Activated naive CD8-positive, alpha-beta T cell treated with anti-CD3 and anti-CD28 coated beads, Interleukin-2, amount 10 ng/mL, durations not matched to agents 7 days and 5 days (primary cell): ENCODE measurements at regions not wholly inside any gene's neighbourhood (a gene's known extent, or its start where the extent isn't known, plus 50 kb on each side); places are given as distances from the start of the nearest gene placed in this dataset.

Source experiments
- ATAC-seq: fragments of 150-1000 bp; cut with Tn5 transposase; one replicate; pipeline ENCODE4 v1.10.0; 2021; ENCODE audit warnings: low read depth, moderate library complexity
- POLR2A ChIA-PET: fragments of 350-600 bp; sonication (Branson Sonifier 250); formaldehyde crosslinking; loops from one replicate; lab custom pipeline; 2021; ENCODE audit warnings: antibody characterized with exemption; lab: Charles Lee
- DNase-seq: peaks from one replicate; pipeline ENCODE4 v3.0.0; 2021
- H3K27ac Mint-ChIP-seq: one replicate; pipeline ENCODE4 v1.8.0; 2022; ENCODE audit warnings: mild to moderate bottlenecking, mixed read lengths
- H3K27me3 Mint-ChIP-seq: one replicate; pipeline ENCODE4 v1.8.0; 2022; ENCODE audit warnings: mild to moderate bottlenecking, moderate library complexity, mixed read lengths
- H3K36me3 Mint-ChIP-seq: one replicate; pipeline ENCODE4 v1.8.0; 2021; ENCODE audit warnings: mild to moderate bottlenecking, mixed read lengths
- H3K4me1 Mint-ChIP-seq: one replicate; pipeline ENCODE4 v1.8.0; 2021; ENCODE audit warnings: mixed read lengths
- H3K4me3 Mint-ChIP-seq: one replicate; pipeline ENCODE4 v1.8.0; 2022; ENCODE audit warnings: mild to moderate bottlenecking, moderate library complexity, mixed read lengths
- H3K9me3 Mint-ChIP-seq: one replicate; pipeline ENCODE4 v1.8.0; 2021; ENCODE audit warnings: mixed read lengths

- ATAC-seq (no peak), DNase-seq (no peak)
- Mint-ChIP-seq H3K4me1 (no peaks in the 10 kb centered on the region), H3K27ac (no peak overlapping the region), H3K36me3 (no peaks in the 10 kb centered on the region), H3K27me3 (peaks cover 2% of the 10 kb centered on the region), H3K9me3 (peaks cover 6% of the 10 kb centered on the region), H3K4me3 (no peak overlapping the region)
- POLR2A ChIA-PET: no interaction called here
Measured at GRCh38 chr18:71116535-71116934, 827.7 kb downstream of the SOCS6 start.

DNA sequence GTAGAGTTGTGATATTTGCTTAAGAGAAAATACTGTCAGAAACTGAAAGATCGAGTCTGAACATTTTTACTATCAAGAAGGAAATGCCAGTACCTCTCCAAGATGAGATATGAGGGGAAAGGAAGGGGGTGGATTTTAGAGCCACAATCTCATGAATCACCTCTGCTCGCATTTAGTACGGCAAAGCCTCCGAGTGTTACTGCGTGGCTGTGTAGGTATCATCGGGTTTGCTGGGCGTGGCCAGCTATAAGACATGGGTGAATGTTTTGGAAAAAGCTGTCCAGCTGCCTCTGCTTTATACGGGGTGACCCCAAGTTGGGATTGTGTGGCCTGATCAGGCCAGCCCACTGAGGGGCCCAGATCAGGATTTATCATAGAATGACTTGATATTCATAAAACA lies 826.4 kb downstream of the SOCS6 start:
- DNase-seq (no peak), ATAC-seq (no peak)
- H3K4me1 Mint-ChIP-seq: no peaks in the 10 kb centered on the region
- no peaks in the 10 kb centered on the region for H3K9me3 Mint-ChIP-seq
- POLR2A ChIA-PET: no interaction called here
- H3K4me3 Mint-ChIP-seq: no peak overlapping the region
- no peak overlapping the region for H3K27ac Mint-ChIP-seq
- no peaks in the 10 kb centered on the region for H3K36me3 Mint-ChIP-seq
- H3K27me3 Mint-ChIP-seq: peaks cover 2% of the 10 kb centered on the region

DNA sequence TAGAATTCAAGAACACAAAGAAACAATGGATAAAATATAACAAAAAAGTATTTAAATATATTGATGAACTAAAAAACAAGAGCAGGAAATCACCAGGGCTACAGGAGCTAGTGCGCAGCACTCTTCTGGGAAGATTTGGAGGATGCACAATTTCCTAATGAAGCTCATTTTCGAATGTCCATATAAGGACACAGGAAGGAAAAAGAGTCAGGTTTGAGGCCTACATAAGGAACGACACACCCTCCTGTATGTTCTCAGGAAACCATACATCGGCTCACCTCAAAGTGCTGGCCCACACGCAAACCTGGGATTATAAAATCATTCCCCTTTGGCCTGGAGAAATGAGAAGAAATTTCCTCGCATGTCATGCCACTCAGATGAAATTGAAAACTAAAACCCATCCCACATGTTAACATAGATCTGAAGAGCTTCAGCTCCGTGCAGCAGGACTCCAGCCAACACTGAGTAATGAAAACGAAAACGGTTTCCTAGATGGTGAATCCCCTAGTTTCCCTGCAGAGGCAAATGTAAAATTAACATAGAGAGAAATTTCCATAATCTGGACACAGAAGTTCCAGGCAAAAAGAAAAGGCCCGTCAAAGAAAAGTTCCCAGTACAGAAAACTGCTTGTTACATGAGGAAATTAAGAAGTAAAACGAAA lies 825.8 kb downstream of the SOCS6 start:
- peaks cover 2% of the 10 kb centered on the region for H3K27me3 Mint-ChIP-seq
- no peaks in the 10 kb centered on the region for H3K9me3 Mint-ChIP-seq
- H3K4me3 Mint-ChIP-seq: no peak overlapping the region
- POLR2A ChIA-PET: no interaction called here
- ATAC-seq (no peak), DNase-seq (no peak)
- no peaks in the 10 kb centered on the region for H3K4me1 Mint-ChIP-seq
- no peak overlapping the region for H3K27ac Mint-ChIP-seq
- no peaks in the 10 kb centered on the region for H3K36me3 Mint-ChIP-seq

DNA sequence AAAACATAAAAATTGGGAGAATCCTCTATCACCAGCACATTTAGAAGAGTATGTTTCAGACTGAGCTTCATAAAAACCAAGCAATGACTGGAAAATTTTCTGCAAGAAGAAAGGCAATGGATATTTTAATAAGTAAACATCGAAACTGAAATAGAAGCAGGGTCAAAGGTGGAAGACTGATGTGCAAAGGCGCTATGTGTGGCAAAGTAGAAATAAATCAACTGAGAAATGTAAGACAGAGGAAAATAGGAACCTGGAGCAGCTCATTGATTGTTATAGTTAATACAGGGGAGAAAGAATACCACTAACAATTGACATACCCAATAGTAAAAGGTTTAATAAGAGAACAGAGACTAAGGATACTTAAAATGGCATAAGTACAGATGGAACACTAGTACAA lies 818.4 kb downstream of the SOCS6 start:
- no peaks in the 10 kb centered on the region for H3K36me3 Mint-ChIP-seq
- no peaks in the 10 kb centered on the region for H3K27me3 Mint-ChIP-seq
- H3K4me1 Mint-ChIP-seq: no peaks in the 10 kb centered on the region
- POLR2A ChIA-PET: no interaction called here
- H3K4me3 Mint-ChIP-seq: no peak overlapping the region
- H3K9me3 Mint-ChIP-seq: no peaks in the 10 kb centered on the region
- H3K27ac Mint-ChIP-seq: no peak overlapping the region
- DNase-seq: no peak
- ATAC-seq: no peak

- DNase-seq (no peak), ATAC-seq (no peak)
- Mint-ChIP-seq H3K36me3 (no peaks in the 10 kb centered on the region), H3K9me3 (no peaks in the 10 kb centered on the region), H3K27ac (no peak overlapping the region), H3K27me3 (no peaks in the 10 kb centered on the region), H3K4me3 (no peak overlapping the region), H3K4me1 (no peaks in the 10 kb centered on the region)
- POLR2A ChIA-PET: no interaction called here
Measured at GRCh38 chr18:71106701-71107100, 817.9 kb downstream of the SOCS6 start.

GRCh38 chr18:71105994-71106546 lies 817.2 kb downstream of the SOCS6 start:
- Mint-ChIP-seq H3K9me3 (no peaks in the 10 kb centered on the region), H3K36me3 (no peaks in the 10 kb centered on the region), H3K4me1 (no peaks in the 10 kb centered on the region)

DNA sequence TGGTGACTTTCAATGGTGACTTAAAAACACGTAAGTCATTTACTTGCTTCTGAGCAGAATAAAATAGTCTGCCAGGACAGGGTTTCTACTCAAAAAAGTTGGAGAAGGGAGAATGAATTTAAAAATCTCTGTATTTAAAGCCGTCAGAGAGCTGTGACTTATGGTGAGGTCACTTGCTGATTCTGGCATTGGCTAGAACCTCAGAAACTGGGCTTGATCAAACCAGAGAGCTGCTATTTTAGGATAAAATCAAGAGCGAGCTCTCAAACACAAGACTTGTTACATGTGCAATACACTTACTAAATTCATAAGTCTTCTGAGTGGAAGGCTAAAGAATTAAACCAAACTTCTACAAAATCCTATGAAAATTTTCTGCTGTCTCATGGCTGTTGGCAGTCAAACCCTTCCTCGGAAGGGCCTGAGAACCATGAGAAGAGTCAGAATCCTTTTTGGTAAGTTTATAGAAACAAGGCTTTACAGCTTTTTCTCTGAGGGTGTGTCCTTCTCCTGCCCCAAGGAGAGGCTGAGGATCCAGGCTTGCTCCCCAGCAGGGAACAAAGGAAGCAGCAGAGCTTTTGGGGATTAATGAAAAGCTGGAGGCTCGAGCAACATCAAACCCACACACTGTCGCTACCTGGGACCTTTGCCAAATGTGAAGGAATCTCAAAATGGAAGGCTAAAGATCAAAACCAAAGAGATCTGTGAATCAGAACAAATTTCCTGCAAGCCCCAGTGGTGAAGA lies 816.4 kb downstream of the SOCS6 start:
- no peaks in the 10 kb centered on the region for H3K4me1 Mint-ChIP-seq
- no peak for ATAC-seq
- H3K4me3 Mint-ChIP-seq: no peak overlapping the region
- POLR2A ChIA-PET: no interaction called here
- no peak for DNase-seq
- no peaks in the 10 kb centered on the region for H3K9me3 Mint-ChIP-seq
- H3K36me3 Mint-ChIP-seq: no peaks in the 10 kb centered on the region
- no peaks in the 10 kb centered on the region for H3K27me3 Mint-ChIP-seq
- H3K27ac Mint-ChIP-seq: no peak overlapping the region

More at GRCh38 chr18:71105994-71106546, 817.2 kb downstream of the SOCS6 start:
- H3K27ac Mint-ChIP-seq: no peak overlapping the region
- H3K27me3 Mint-ChIP-seq: no peaks in the 10 kb centered on the region
- no peak overlapping the region for H3K4me3 Mint-ChIP-seq
- ATAC-seq: no peak
- DNase-seq: no peak
- POLR2A ChIA-PET: no interaction called here

DNA sequence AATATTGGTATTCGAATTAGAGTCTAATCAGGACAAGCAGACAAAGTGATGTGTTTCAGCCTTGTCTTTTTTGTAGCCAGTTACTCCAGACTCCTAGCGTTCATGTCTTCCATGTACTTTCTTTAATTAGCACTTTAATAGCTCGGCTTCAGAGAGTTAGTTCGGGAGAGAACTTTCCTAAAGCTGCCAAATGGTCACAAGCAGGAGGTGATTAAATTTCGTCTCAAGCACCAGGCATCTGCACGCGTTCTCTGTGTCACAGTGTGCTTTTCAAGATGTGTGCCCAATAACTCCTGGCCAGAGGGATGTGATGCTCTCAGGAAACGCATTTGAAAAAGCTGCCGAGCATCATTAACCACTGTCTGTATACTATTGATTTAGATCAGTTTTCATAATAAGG lies 790.8 kb downstream of the SOCS6 start:
- DNase-seq (no peak), ATAC-seq (no peak)
- no peaks in the 10 kb centered on the region for H3K27me3 Mint-ChIP-seq
- H3K27ac Mint-ChIP-seq: no peak overlapping the region
- peaks cover 2% of the 10 kb centered on the region for H3K9me3 Mint-ChIP-seq
- no peak overlapping the region for H3K4me3 Mint-ChIP-seq
- POLR2A ChIA-PET: no interaction called here
- H3K4me1 Mint-ChIP-seq: no peaks in the 10 kb centered on the region
- H3K36me3 Mint-ChIP-seq: no peaks in the 10 kb centered on the region

DNA sequence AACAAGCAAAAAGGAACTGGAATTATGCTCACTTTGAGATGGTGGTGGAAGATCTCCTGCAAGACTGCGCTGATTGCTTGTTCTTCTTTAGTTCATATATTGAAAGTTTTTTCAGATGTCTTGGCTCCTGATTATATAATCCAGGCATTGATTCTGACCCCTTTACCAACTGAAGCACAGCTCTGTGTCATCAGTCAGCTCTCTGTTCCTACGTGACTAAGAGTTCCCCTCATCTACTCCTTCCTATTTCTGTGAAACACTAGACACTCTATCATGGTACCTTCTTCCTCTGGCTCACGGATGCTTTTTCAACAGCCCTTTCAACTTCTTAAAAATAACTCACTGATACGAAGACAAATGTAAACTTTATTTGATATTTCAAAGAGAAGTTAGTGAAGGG lies 788.6 kb downstream of the SOCS6 start:
- H3K27ac Mint-ChIP-seq: no peak overlapping the region
- ATAC-seq (no peak), DNase-seq (no peak)
- H3K36me3 Mint-ChIP-seq: no peaks in the 10 kb centered on the region
- H3K4me1 Mint-ChIP-seq: no peaks in the 10 kb centered on the region
- POLR2A ChIA-PET: no interaction called here
- peaks cover 2% of the 10 kb centered on the region for H3K9me3 Mint-ChIP-seq
- H3K4me3 Mint-ChIP-seq: no peak overlapping the region
- H3K27me3 Mint-ChIP-seq: no peaks in the 10 kb centered on the region

GRCh38 chr18:71075147-71075546 lies 786.3 kb downstream of the SOCS6 start:
- no peak overlapping the region for H3K4me3 Mint-ChIP-seq
- H3K4me1 Mint-ChIP-seq: no peaks in the 10 kb centered on the region
- no peaks in the 10 kb centered on the region for H3K36me3 Mint-ChIP-seq
- no peaks in the 10 kb centered on the region for H3K27me3 Mint-ChIP-seq
- no peak for ATAC-seq
- POLR2A ChIA-PET: no interaction called here
- H3K27ac Mint-ChIP-seq: no peak overlapping the region
- H3K9me3 Mint-ChIP-seq: peaks cover 2% of the 10 kb centered on the region
- no peak for DNase-seq

- POLR2A ChIA-PET: no interaction called here
- H3K36me3 Mint-ChIP-seq: no peaks in the 10 kb centered on the region
- no peak overlapping the region for H3K27ac Mint-ChIP-seq
- H3K4me1 Mint-ChIP-seq: no peaks in the 10 kb centered on the region
- no peaks in the 10 kb centered on the region for H3K27me3 Mint-ChIP-seq
- H3K9me3 Mint-ChIP-seq: peaks cover 2% of the 10 kb centered on the region
- ATAC-seq (no peak), DNase-seq (no peak)
- H3K4me3 Mint-ChIP-seq: no peak overlapping the region
Measured at GRCh38 chr18:71068338-71068737, 779.5 kb downstream of the SOCS6 start.

- Mint-ChIP-seq H3K4me1 (no peaks in the 10 kb centered on the region), H3K27ac (no peak overlapping the region), H3K9me3 (peaks cover 3% of the 10 kb centered on the region), H3K4me3 (no peak overlapping the region), H3K27me3 (no peaks in the 10 kb centered on the region), H3K36me3 (no peaks in the 10 kb centered on the region)
- DNase-seq: no peak
- POLR2A ChIA-PET: no interaction called here
- ATAC-seq: no peak
Measured at GRCh38 chr18:71049893-71050292, 761.0 kb downstream of the SOCS6 start.

DNA sequence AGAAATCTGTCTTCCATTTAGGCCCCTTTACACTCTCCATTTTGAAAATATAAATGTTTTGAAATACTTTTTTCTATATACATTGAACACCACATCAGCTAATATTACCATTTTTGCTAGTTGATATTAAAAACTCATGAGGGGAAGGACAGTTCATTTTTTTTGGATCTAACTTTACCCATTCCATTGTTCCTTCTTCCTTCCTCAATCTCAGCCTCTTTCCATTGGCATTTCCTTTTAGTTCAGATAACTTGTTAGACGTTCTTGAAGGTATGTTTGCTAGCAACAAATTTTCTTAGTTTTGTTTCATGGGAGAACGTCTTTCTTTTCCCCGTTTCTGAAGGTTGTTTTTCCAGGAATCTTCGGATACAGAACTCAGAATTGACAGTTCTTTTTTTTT lies 759.0 kb downstream of the SOCS6 start:
- POLR2A ChIA-PET: no interaction called here
- no peak for DNase-seq
- H3K4me3 Mint-ChIP-seq: no peak overlapping the region
- no peaks in the 10 kb centered on the region for H3K4me1 Mint-ChIP-seq
- H3K27me3 Mint-ChIP-seq: no peaks in the 10 kb centered on the region
- ATAC-seq: no peak
- peaks cover 3% of the 10 kb centered on the region for H3K9me3 Mint-ChIP-seq
- H3K36me3 Mint-ChIP-seq: no peaks in the 10 kb centered on the region
- no peak overlapping the region for H3K27ac Mint-ChIP-seq
